ENCODE measurements at regions not wholly inside any gene's neighbourhood (a gene's known extent, or its start where the extent isn't known, plus 50 kb on each side); places are given as distances from the start of the nearest gene placed in this dataset.

DNA sequence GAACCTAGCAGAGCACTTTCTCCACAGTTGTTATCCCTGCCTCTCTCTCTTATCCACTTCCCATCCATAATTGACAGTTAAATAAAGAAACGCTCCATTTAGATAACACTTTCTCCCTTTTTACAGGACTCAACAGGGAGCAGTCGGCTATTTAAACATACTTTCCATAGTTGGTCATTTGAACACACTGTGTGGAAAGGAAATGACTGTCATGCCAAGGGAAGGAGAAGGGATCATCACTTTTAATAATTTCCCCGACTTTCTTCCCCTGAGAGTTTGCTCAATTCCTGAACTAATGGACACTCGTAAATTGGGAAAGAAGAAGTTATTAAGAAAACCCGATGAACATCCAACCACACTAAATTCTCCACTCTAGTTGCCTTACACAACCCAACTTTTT lies 400.8 kb upstream of the PTGER4 start:
- no peak for DNase-seq (ENCODE audit: low read depth)
- no peak for TF ChIP-seq CTCF (IDR thresholded peaks at IDR 0.05; ENCODE audit: insufficient read depth, low read length)
- no peak overlapping the region for H3K4me3 ChIP-seq (ENCODE audit: low read depth, low read length)

DNA sequence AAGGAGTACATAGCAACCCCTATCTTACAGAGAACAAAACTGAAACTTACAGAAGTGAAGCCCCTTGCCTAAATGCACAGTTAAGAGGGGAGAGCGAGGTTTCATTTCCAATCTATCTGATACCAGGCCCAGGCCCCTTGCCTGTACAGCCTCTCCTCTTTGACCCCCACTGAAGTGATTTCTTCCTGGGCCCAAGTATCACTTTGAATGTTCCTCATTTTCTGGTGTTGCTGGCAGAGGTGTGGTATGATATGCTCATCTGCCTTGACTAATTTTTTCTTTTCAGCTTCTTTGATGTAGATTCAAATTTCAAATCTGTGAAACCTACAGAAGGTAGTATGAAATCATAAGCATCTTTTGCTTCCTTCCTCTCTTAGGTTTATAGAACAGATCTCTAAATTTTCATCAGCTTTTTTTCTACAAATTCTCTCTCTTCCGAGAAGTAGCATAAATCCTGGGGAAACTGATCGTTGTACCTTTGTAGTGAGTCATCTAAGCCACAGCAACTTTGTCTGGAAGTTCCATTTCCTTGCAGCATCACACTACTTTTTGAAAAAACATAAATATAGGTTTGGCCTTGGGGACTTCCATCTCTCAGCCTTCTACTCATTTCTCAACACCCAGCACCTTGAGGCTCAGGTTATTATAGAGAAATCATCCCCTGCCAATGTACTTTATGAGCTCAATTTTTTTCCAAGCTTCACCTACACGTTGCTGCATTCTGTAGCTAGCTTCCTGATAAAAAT lies 402.4 kb upstream of the PTGER4 start:
- no peak for DNase-seq (ENCODE audit: low read depth)
- H3K4me3 ChIP-seq (ENCODE audit: low read depth, low read length): no peak overlapping the region
- no peak for TF ChIP-seq CTCF (IDR thresholded peaks at IDR 0.05; ENCODE audit: insufficient read depth, low read length)

DNA sequence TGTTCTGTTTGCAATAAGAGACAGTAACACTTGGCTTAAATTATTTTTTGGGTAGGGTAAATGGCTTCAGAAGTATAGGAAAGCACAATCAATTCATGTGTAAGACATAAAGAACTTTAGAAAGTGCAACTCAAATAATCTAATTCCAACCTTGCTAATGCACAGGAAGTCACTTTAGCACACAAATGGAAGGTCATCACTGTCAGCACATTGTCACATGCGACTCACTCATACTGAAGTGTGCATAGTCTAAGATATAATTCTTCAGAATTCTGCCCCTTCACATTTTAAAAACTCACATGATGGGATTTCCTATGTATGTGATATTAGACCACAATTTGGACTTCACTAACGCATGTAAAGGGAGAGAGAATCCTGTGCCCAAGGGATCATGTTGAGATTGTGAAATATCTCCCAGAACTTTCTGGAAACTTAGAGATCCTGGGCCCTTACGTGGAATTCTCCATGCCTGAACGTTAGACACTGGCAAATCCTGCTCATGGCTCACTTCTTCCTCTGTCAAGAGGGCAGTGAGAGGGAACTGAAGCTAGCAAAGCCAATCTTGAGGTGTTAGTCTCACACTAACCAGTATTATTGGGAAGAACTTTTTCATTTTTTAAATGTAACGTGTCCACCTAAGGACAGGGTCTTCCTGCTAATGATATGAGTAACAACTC lies 403.2 kb upstream of the PTGER4 start:
- no peak for TF ChIP-seq CTCF (IDR thresholded peaks at IDR 0.05; ENCODE audit: insufficient read depth, low read length)
- DNase-seq (ENCODE audit: low read depth): no peak
- H3K4me3 ChIP-seq (ENCODE audit: low read depth, low read length): no peak overlapping the region

- no peak overlapping the region for H3K4me3 ChIP-seq (ENCODE audit: low read depth, low read length)
- TF ChIP-seq CTCF (IDR thresholded peaks at IDR 0.05; ENCODE audit: insufficient read depth, low read length): no peak
- DNase-seq (ENCODE audit: low read depth): no peak
Measured at GRCh38 chr5:40274568-40274967, 405.1 kb upstream of the PTGER4 start.

DNA sequence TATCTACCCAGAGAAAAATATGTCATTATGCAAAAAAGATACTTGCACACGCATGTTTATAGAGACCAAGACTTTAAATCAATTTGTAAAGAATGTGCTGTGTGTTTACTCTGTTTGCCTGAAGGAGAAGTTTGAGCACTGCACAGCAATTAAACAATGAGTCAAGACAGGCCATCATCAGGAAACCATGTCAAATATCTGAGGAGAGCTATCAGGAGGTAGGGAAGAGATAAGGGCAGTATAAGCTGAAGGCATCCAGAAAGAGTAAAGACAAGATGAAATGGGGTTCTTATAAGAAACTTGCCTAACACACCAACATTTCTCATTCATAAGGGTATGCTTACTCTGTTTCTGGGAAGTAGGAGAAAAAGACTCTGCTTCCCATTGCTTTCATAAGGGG lies 405.8 kb upstream of the PTGER4 start:
- no peak overlapping the region for H3K4me3 ChIP-seq (ENCODE audit: low read depth, low read length)
- TF ChIP-seq CTCF (IDR thresholded peaks at IDR 0.05; ENCODE audit: insufficient read depth, low read length): no peak
- no peak for DNase-seq (ENCODE audit: low read depth)

- H3K4me3 ChIP-seq (ENCODE audit: low read depth, low read length): no peak overlapping the region
- TF ChIP-seq CTCF (IDR thresholded peaks at IDR 0.05; ENCODE audit: insufficient read depth, low read length): no peak
- DNase-seq (ENCODE audit: low read depth): no peak
Measured at GRCh38 chr5:40271476-40271875, 408.2 kb upstream of the PTGER4 start.

All from fibroblast of the aortic adventitia (primary cell).